Neural cell (in vitro differentiated cells): ENCODE measurements at regions not wholly inside any gene's neighbourhood (a gene's known extent, or its start where the extent isn't known, plus 50 kb on each side); places are given as distances from the start of the nearest gene placed in this dataset.

Experiments
- EP300 ChIP-seq: fragments of 450-650 bp; conservative IDR thresholded peaks from 2 replicates; pipeline ENCODE4 v1.6.1; 2014; ENCODE audit warnings: antibody characterized with exemption, mild to moderate bottlenecking, moderate library complexity; ENCODE audit not compliant: poor library complexity, severe bottlenecking
- EZH2 ChIP-seq: fragments of 200-600, 300-800 bp; shearing (Covaris generic), sonication (generic); IDR thresholded peaks from 2 replicates; pipeline ENCODE4 v1.6.1; 2014; ENCODE audit warnings: antibody characterized with exemption, low read length, borderline replicate concordance, mild to moderate bottlenecking; ENCODE audit not compliant: insufficient read depth, poor library complexity, severe bottlenecking
- POLR2AphosphoS5 ChIP-seq: IDR thresholded peaks from 2 replicates; pipeline ENCODE4 v1.6.1; 2012
- RAD21 ChIP-seq: fragments of 450-650 bp; conservative IDR thresholded peaks from 2 replicates; pipeline ENCODE4 v1.6.1; 2014; ENCODE audit warnings: antibody characterized with exemption, mild to moderate bottlenecking, moderate library complexity
- REST ChIP-seq: IDR thresholded peaks from 2 replicates; pipeline ENCODE4 v1.6.1; 2012; ENCODE audit warnings: borderline replicate concordance
- TF ChIP-seq, protein P1 (sequence below): fragments of 450-650 bp; IDR thresholded peaks from 2 replicates; pipeline ENCODE4 v1.5.1; 2014; ENCODE audit warnings: antibody characterized with exemption, mild to moderate bottlenecking, moderate library complexity; ENCODE audit not compliant: poor library complexity, severe bottlenecking

DNA sequence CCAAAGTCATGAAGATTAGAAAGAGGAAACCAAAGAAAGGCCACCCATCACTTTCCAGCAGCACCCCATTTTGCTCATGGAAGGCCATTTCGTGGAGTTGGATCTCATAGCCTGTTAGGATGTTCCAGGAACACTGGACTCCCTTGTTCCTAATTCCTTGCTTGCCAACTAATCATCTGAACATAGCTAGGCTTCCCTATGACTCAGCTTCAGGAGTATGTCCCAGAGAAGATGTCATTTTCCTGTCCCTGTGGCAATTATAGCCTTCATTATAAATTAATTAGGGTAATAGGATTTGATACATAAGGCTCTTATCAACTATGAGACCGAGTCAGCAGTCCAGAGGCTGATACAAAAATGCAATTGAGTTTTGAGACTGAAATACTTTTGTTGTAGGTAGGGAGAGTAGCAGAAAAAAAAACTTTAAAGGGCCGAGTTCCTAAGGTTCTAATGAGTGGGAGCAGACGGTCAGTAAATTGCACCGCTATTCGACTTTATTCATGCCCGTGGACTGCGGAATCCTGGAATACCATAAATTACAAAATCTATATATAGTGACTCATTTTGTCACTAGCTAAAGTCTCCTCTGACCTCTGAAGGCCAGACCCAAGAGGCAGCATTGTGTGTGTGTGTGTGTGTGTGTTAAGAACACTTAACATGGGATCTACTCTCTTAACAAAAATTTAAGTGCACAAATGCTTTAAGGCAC is 311.8 kb downstream of the FBXO15 start:
- TF ChIP-seq, protein P1, sequence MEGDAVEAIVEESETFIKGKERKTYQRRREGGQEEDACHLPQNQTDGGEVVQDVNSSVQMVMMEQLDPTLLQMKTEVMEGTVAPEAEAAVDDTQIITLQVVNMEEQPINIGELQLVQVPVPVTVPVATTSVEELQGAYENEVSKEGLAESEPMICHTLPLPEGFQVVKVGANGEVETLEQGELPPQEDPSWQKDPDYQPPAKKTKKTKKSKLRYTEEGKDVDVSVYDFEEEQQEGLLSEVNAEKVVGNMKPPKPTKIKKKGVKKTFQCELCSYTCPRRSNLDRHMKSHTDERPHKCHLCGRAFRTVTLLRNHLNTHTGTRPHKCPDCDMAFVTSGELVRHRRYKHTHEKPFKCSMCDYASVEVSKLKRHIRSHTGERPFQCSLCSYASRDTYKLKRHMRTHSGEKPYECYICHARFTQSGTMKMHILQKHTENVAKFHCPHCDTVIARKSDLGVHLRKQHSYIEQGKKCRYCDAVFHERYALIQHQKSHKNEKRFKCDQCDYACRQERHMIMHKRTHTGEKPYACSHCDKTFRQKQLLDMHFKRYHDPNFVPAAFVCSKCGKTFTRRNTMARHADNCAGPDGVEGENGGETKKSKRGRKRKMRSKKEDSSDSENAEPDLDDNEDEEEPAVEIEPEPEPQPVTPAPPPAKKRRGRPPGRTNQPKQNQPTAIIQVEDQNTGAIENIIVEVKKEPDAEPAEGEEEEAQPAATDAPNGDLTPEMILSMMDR = no peak
- no peak for TF ChIP-seq REST
- TF ChIP-seq POLR2AphosphoS5 = no peak
- TF ChIP-seq EP300 = no peak
- no peak for TF ChIP-seq RAD21
- no peak for TF ChIP-seq EZH2
